ENCODE measurements at regions not wholly inside any gene's neighbourhood (a gene's known extent, or its start where the extent isn't known, plus 50 kb on each side); places are given as distances from the start of the nearest gene placed in this dataset.
"Not testable (repeated sequence)": the region's sequence is repeated elsewhere in the genome, so short reads cannot be mapped to it uniquely, and the experiment has no call there.

DNA sequence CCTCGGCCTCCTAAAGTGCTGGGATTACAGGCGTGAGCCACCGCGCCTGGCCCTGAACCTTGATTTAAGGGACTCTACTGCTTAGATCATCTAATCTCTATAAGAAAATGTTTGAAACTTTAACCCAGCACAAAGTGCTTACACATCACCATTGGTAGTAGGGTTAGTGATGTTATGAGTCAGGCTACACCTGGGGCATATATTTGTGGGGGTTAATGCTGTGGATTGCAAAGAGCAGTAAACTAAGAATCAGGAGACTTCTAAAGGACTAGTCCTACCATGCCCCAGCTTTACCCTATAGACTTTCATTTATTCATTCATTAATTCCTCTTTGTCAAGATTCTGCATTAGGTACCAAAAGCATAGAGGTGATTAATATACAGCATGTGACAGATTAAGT, 880.5 kb downstream of the TTLL7 start:
- Histone ChIP-seq H3K27ac (no peak overlapping the region), H3K9me3 (ENCODE audit: low read depth) (no peaks in the 10 kb centered on the region)
- DNase-seq (ENCODE audit: low read depth in 1 of 2, low spot score in 1 of 2) = no peak

DNA sequence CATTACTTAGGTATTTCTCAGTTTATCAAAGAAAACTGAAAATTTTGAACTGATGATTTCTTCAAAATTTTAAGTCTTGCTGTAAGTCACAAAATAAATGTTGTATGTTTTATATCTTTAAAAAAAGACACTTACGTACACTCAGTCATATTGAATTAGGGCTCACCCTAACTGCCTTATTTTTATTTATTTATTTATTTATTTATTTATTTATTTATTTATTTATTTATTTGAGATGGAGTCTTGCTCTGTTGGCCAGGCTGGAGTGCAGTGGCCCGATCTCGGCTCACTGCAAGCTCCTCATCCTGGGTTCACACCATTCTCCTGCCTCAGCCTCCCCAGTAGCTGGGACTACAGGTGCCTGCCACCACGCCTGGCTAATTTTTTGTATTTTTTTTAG, 881.9 kb downstream of the TTLL7 start:
- not testable (repeated sequence) for DNase-seq (ENCODE audit: low read depth in 1 of 2, low spot score in 1 of 2); H3K27ac ChIP-seq; H3K36me3 ChIP-seq; H3K4me3 ChIP-seq; H3K27me3 ChIP-seq; H3K9me3 ChIP-seq (ENCODE audit: low read depth)
- peaks cover 13% of the 10 kb centered on the region for H3K4me1 ChIP-seq (ENCODE audit: low read depth)

More for the DNA sequence above, 880.5 kb downstream of the TTLL7 start:
- Histone ChIP-seq H3K4me3 (no peak overlapping the region), H3K36me3 (no peaks in the 10 kb centered on the region), H3K4me1 (ENCODE audit: low read depth) (peaks cover 13% of the 10 kb centered on the region), H3K27me3 (no peaks in the 10 kb centered on the region)
- TF ChIP-seq, protein P1, sequence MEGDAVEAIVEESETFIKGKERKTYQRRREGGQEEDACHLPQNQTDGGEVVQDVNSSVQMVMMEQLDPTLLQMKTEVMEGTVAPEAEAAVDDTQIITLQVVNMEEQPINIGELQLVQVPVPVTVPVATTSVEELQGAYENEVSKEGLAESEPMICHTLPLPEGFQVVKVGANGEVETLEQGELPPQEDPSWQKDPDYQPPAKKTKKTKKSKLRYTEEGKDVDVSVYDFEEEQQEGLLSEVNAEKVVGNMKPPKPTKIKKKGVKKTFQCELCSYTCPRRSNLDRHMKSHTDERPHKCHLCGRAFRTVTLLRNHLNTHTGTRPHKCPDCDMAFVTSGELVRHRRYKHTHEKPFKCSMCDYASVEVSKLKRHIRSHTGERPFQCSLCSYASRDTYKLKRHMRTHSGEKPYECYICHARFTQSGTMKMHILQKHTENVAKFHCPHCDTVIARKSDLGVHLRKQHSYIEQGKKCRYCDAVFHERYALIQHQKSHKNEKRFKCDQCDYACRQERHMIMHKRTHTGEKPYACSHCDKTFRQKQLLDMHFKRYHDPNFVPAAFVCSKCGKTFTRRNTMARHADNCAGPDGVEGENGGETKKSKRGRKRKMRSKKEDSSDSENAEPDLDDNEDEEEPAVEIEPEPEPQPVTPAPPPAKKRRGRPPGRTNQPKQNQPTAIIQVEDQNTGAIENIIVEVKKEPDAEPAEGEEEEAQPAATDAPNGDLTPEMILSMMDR (IDR thresholded peaks at IDR 0.05; ENCODE audit: low read depth, low read length) = no peak

DNA sequence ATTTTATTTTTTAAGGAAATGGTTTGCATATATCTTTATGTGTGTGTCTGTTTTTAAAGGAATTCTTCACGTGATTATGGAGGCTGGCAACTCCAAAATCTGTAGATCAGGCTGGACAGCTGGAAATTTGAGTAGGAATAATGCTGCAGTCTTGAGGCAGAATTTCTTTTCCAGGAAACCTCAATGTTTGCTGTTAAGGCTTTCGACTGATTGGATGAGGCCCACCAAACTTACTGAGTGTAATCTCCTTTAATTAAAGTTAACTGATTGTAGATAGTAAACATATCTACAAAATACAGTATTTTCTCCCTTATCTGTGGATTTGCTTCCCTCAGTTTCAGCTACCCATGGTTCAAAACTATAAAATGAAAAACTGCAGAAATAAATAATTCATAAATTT, 883.1 kb downstream of the TTLL7 start:
- Histone ChIP-seq H3K9me3 (ENCODE audit: low read depth) (no peaks in the 10 kb centered on the region), H3K4me3 (no peak overlapping the region), H3K36me3 (no peaks in the 10 kb centered on the region), H3K27me3 (no peaks in the 10 kb centered on the region), H3K27ac (no peak overlapping the region), H3K4me1 (ENCODE audit: low read depth) (peaks cover 11% of the 10 kb centered on the region)
- no peak for DNase-seq (ENCODE audit: low read depth in 1 of 2, low spot score in 1 of 2)
- TF ChIP-seq, protein P1 (IDR thresholded peaks at IDR 0.05; ENCODE audit: low read depth, low read length) = no peak

DNA sequence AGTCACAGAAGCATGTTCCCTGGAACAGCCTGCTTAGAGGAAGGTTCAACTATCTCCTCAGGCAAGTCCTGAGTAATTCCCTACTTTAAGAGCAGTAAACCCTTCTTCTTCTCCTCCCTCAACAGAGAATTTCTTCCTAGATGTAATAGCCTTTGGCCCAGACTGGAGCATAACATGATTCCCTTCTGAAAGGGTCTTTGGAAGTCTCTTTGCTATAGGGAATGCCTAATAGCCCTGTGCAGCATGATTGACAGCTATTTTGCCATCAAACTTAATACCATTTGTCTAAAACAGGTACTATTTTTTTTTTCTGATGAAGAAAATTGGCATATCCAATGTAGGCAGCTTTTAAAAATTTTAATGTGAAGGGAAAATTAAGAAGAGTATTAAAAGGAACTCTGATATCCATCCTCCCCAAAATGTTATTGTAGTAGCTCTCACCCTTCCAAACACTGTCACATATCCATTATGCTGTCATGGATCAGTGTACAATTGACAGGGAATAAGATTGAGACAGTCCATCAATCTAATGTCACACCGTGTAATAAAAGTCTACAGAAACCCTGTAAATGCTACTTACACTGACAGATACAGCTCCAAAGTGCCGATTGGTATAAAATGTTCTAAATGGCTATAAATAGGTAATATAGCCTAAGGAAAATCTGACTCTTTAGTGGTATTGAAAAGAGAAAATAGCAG, 884.6 kb downstream of the TTLL7 start:
- H3K4me3 ChIP-seq = no peak overlapping the region

DNA sequence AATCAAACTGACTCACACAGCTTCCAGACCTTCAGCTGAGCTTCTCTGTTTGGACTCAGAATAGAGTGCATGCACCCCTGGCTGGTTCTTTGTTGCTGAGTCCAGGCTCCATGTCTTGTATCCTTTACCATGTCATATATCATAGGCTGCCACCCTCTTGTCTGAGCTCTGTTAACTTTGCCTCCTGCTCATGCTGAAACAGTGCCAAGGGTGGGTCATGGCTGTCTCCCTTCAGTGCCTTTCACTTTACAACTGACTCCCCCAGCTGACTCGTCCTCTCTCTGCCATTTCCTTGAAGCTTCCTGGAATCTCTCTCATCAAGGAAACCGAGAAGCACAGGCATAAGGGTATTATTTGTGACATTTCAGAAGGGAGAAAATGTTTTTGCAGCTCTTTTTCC, 885.3 kb downstream of the TTLL7 start:
- no peak overlapping the region for H3K27ac ChIP-seq
- H3K9me3 ChIP-seq (ENCODE audit: low read depth) = no peaks in the 10 kb centered on the region
- H3K27me3 ChIP-seq = no peaks in the 10 kb centered on the region
- no peak for DNase-seq (ENCODE audit: low read depth in 1 of 2, low spot score in 1 of 2)
- H3K4me1 ChIP-seq (ENCODE audit: low read depth) = no peaks in the 10 kb centered on the region
- TF ChIP-seq, protein P1 (IDR thresholded peaks at IDR 0.05; ENCODE audit: low read depth, low read length) = no peak
- no peaks in the 10 kb centered on the region for H3K36me3 ChIP-seq
- H3K4me3 ChIP-seq = no peak overlapping the region

More for the DNA sequence above, 884.6 kb downstream of the TTLL7 start:
- Histone ChIP-seq H3K27me3 (no peaks in the 10 kb centered on the region), H3K36me3 (no peaks in the 10 kb centered on the region), H3K4me1 (ENCODE audit: low read depth) (no peaks in the 10 kb centered on the region), H3K9me3 (ENCODE audit: low read depth) (no peaks in the 10 kb centered on the region), H3K27ac (no peak overlapping the region)
- DNase-seq (ENCODE audit: low read depth in 1 of 2, low spot score in 1 of 2) = no peak
- TF ChIP-seq, protein P1 (IDR thresholded peaks at IDR 0.05; ENCODE audit: low read depth, low read length) = no peak

DNA sequence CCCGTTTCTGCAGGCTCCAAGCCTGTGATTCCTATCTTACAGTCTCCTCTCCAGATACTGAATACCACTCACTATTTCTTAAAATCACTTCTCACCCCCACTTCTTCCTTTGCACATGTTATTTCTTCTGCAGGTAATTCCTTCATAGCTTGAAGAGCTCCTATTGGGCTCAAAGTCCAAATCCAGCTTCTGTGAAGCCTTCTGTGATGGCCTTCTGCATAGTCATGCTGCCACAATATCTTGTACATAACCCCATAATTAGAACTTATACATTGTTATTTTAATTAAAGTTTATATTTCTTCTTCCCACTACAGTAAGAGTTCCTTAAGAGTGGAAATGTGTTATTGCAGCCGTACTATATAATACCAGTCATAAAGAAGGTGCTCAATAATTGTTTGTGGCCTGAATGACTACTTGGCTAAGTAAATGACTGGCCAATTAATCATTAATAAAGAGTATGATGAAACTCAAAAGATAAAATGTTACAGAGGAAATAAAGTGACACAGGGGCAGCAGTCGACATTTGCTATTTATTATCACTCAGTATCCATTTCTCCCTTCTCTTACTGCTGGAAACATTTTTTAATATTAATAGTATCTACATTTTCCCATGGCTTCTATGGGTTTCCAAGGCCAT, 886.6 kb downstream of the TTLL7 start:
- peaks cover 4% of the 10 kb centered on the region for H3K4me1 ChIP-seq (ENCODE audit: low read depth)
- no peak for DNase-seq (ENCODE audit: low read depth in 1 of 2, low spot score in 1 of 2)
- H3K36me3 ChIP-seq = no peaks in the 10 kb centered on the region

More for the DNA sequence above, 886.6 kb downstream of the TTLL7 start:
- H3K27ac ChIP-seq = no peak overlapping the region
- no peaks in the 10 kb centered on the region for H3K27me3 ChIP-seq
- TF ChIP-seq, protein P1 (IDR thresholded peaks at IDR 0.05; ENCODE audit: low read depth, low read length) = no peak
- no peak overlapping the region for H3K4me3 ChIP-seq
- no peaks in the 10 kb centered on the region for H3K9me3 ChIP-seq (ENCODE audit: low read depth)
